C4-2B (cell line): ENCODE measurements at regions not wholly inside any gene's neighbourhood (a gene's known extent, or its start where the extent isn't known, plus 50 kb on each side); places are given as distances from the start of the nearest gene placed in this dataset.

Source experiments
- H3K27ac ChIP-seq: fragments of 450-650 bp; 2 replicates; pipeline ENCODE4 v1.5.1; 2017
- CTCF ChIP-seq: fragments of 450-650 bp; conservative IDR thresholded peaks from 2 replicates; pipeline ENCODE4 v1.5.1; 2017; ENCODE audit warnings: mild to moderate bottlenecking
- ZFX ChIP-seq: fragments of 450-650 bp; IDR thresholded peaks from 2 replicates; pipeline ENCODE4 v1.6.1; 2017

GRCh38 chr3:127464642-127465041 lies 125.9 kb downstream of the TPRA1 start:
- TF ChIP-seq CTCF (no peak), ZFX (no peak)
- H3K27ac ChIP-seq = no peak overlapping the region

- no peak for TF ChIP-seq ZFX
- TF ChIP-seq CTCF = no peak
- H3K27ac ChIP-seq = no peak overlapping the region
Measured at GRCh38 chr3:127462111-127462655, 128.3 kb downstream of the TPRA1 start.

DNA sequence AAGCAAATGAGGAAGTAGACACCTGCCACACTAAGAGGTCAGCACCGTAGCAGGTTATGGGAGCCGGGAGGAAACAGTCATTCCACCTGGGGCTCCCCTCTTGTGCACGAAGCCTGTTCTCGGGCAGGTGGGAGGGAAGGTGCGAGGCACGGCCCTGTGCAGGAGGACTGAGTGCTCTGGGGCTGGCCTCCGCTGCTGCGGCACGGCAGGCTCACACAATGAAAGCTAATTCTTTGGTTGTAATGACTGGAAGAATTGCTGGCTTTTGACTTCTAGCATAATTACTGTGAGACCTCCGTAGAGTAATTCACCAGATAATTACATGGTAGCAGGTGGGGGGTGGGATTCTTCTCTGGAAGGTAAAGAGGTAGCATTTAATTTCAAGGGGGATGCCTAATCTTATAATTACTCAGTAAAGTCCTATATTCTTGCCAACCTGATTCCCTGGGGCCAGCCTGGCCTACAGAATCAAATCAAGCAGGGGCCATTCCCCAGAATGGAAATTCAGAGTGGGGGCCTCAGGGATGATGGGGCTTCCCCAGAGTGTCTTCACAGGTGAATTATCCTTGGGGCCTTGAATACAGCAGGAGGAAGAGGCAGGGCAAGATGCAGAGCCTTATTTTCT lies 129.1 kb downstream of the TPRA1 start:
- no peak overlapping the region for H3K27ac ChIP-seq
- TF ChIP-seq CTCF (no peak), ZFX (no peak)

- TF ChIP-seq ZFX (no peak), CTCF (no peak)
- H3K27ac ChIP-seq = no peak overlapping the region
Measured at GRCh38 chr3:127459891-127460290, 130.6 kb downstream of the TPRA1 start.

- no peak overlapping the region for H3K27ac ChIP-seq
- TF ChIP-seq ZFX = no peak
- no peak for TF ChIP-seq CTCF
Measured at GRCh38 chr3:127458696-127459604, 131.6 kb downstream of the TPRA1 start.

DNA sequence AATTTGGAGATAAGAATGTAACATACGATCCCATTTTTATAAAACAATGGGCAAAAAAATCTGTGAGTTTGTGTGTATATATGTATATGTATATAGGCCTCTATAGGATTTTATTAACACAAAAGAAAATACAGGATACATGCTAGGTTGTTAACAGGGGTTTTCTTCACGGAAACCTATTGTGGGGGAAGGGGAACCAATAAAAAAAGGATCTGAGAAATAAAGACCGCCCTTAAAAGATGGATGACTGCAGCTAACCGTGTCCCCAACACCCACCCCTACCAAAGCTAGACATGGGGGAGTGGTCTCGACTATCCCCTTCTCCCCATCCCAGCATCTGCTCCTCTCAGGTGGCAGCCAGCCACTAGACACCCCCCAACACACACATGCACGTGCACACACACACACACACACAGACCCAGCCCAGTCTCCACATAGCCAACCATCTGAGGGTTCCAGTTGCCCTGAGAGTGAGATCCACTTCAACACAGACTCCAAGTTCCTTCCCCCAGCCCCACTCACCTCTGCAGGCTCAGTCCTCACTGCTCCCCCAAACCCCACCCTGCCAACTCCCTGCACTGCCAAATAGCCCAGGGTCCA lies 132.9 kb downstream of the TPRA1 start:
- H3K27ac ChIP-seq = no peak overlapping the region
- TF ChIP-seq ZFX (no peak), CTCF (no peak)

DNA sequence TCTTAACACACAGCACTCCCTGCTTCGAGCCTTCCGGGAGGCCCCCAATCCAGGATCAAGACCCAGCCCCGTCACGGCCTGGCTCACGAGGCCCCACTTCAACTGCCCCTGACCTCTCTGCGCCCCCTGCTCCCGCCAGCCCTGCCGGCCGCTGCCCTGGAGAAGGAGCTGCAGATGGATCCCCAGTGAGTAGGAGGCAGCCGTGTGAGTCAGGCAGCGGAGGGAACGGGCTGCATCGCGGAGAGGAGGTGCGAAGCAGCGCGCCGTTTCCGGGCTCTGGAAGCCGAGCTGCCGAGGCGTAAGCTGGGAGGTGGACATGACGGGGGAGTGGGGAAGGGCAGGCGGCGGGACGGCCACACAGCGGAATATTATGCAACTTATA lies 133.4 kb downstream of the TPRA1 start:
- no peak overlapping the region for H3K27ac ChIP-seq
- no peak for TF ChIP-seq ZFX
- TF ChIP-seq CTCF = no peak
